PC-3 (cell line): ENCODE measurements at regions not wholly inside any gene's neighbourhood (a gene's known extent, or its start where the extent isn't known, plus 50 kb on each side); places are given as distances from the start of the nearest gene placed in this dataset.
"Not testable (repeated sequence)": the region's sequence is repeated elsewhere in the genome, so short reads cannot be mapped to it uniquely, and the experiment has no call there.

Source experiments
- ATAC-seq: fragments of 200-7000 bp; cut with Tn5 transposase; 2 replicates; pipeline ENCODE4 v1.9.1; 2020; ENCODE audit warnings: mild to moderate bottlenecking, moderate library complexity
- BruUV-seq: library from RNA; stranded (reverse); fragments of 400-500 nt; replicated peaks from 2 replicates; lab custom pipeline; 2021; lab: Mats Ljungman, UMichigan
- CTCF ChIA-PET: fragments of 300-600 bp; sonication (Branson Sonifier 250); formaldehyde crosslinking; loops from one replicate; lab custom pipeline; 2022; ENCODE audit warnings: antibody characterized with exemption; lab: Charles Lee
- POLR2A ChIA-PET: fragments of 300-600 bp; sonication (Branson Sonifier 250); formaldehyde crosslinking; loops from one replicate; lab custom pipeline; 2022; ENCODE audit warnings: antibody characterized with exemption; ENCODE audit not compliant: unreplicated experiment; lab: Charles Lee
- DNase-seq: peaks from one replicate; pipeline ENCODE4 v3.0.0-alpha.2; 2015
- H2AFZ ChIP-seq: fragments of 300-600 bp; sonication (generic); 2 replicates; pipeline ENCODE4 v1.6.0; 2016; ENCODE audit warnings: antibody characterized with exemption, low read length
- H3F3A ChIP-seq: fragments of 300-600 bp; sonication (generic); one replicate; pipeline ENCODE4 v1.6.0; 2017; ENCODE audit warnings: antibody characterized with exemption, low read length, control low read depth, mild to moderate bottlenecking; ENCODE audit not compliant: unreplicated experiment
- H3K27ac ChIP-seq: fragments of 300-600 bp; sonication (generic); 2 replicates; pipeline ENCODE4 v1.5.1; 2016; ENCODE audit warnings: mild to moderate bottlenecking, low read length
- H3K27me3 ChIP-seq: fragments of 300-600 bp; sonication (generic); 2 replicates; pipeline ENCODE4 v1.6.1; 2016; ENCODE audit warnings: low read length, mixed read lengths
- H3K36me3 ChIP-seq: fragments of 300-600 bp; sonication (generic); 2 replicates; pipeline ENCODE4 v1.6.1; 2016; ENCODE audit warnings: low read depth, mixed run types, low read length, mixed read lengths
- H3K4me1 ChIP-seq: fragments of 300-600 bp; sonication (generic); 2 replicates; pipeline ENCODE4 v1.5.1; 2016; ENCODE audit warnings: low read length; ENCODE audit not compliant: insufficient read depth
- H3K4me2 ChIP-seq: fragments of 300-600 bp; sonication (generic); 2 replicates; pipeline ENCODE4 v1.6.0; 2016; ENCODE audit warnings: low read length
- H3K4me3 ChIP-seq: fragments of 300-600 bp; sonication (generic); 2 replicates; pipeline ENCODE4 v1.5.1; 2016; ENCODE audit warnings: mild to moderate bottlenecking, low read length, mixed read lengths
- H3K79me2 ChIP-seq: fragments of 300-600 bp; sonication (generic); 2 replicates; pipeline ENCODE4 v1.6.1; 2017; ENCODE audit warnings: low read length, mixed read lengths
- H3K9ac ChIP-seq: fragments of 300-600 bp; sonication (generic); 2 replicates; pipeline ENCODE4 v1.6.0; 2016; ENCODE audit warnings: mild to moderate bottlenecking, low read length
- H3K9me2 ChIP-seq: fragments of 300-600 bp; sonication (generic); replicated peaks from 2 replicates; pipeline ENCODE4 v1.6.1; 2016; ENCODE audit warnings: mixed run types, low read length, mixed read lengths
- H3K9me3 ChIP-seq: fragments of 300-600 bp; sonication (generic); 2 replicates; pipeline ENCODE4 v1.6.1; 2016; ENCODE audit warnings: low read length, mixed read lengths
- H4K20me1 ChIP-seq: fragments of 300-600 bp; sonication (generic); 2 replicates; pipeline ENCODE4 v1.6.1; 2016; ENCODE audit warnings: low read length, mixed read lengths
- EZH2 ChIP-seq: fragments of 300-600 bp; sonication (generic); IDR thresholded peaks from one replicate; pipeline ENCODE4 v1.6.1; 2017; ENCODE audit warnings: antibody characterized with exemption, mild to moderate bottlenecking, low read length; ENCODE audit not compliant: unreplicated experiment
- EZH2phosphoT487 ChIP-seq: fragments of 300-600 bp; sonication (generic); IDR thresholded peaks from 2 replicates; pipeline ENCODE4 v1.6.1; 2018; ENCODE audit warnings: mild to moderate bottlenecking, antibody characterized with exemption, low read length, borderline replicate concordance
- intact Hi-C: fragments of 100-400 bp; cut with micrococcal nuclease; formaldehyde crosslinking; loops from 2 replicates; pipeline ENCODE4 v1.9.0; 2023
- TF ChIP-seq, protein P1 (sequence below): fragments of 300-600 bp; sonication (generic); conservative IDR thresholded peaks from 2 replicates; pipeline ENCODE4 v1.5.1; 2017; ENCODE audit warnings: antibody characterized with exemption, low read depth, mild to moderate bottlenecking, low read length

DNA sequence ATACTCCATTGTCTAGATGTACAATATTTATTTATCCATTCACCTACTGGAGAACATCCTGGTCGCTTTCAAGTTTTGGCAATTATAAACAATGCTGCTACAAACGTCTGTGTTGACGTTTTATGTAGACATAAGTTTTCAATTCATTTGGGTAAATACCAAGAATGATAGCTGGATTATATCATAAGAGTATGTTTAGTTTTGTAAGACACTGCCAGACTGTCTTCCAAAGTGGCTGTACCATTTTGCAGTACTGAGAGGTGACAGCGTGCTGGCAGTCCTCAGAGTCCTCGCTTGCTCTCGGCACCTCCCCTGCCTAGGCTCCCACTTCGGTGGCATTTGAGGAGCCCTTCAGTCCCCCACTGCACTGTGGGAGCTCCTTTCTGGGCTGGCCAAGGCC, 253.3 kb upstream of the INTU start:
- no peak overlapping the region for H3K4me2 ChIP-seq
- no peaks in the 10 kb centered on the region for H3K9me3 ChIP-seq
- no peaks in the 10 kb centered on the region for H3K79me2 ChIP-seq
- TF ChIP-seq, protein P1, sequence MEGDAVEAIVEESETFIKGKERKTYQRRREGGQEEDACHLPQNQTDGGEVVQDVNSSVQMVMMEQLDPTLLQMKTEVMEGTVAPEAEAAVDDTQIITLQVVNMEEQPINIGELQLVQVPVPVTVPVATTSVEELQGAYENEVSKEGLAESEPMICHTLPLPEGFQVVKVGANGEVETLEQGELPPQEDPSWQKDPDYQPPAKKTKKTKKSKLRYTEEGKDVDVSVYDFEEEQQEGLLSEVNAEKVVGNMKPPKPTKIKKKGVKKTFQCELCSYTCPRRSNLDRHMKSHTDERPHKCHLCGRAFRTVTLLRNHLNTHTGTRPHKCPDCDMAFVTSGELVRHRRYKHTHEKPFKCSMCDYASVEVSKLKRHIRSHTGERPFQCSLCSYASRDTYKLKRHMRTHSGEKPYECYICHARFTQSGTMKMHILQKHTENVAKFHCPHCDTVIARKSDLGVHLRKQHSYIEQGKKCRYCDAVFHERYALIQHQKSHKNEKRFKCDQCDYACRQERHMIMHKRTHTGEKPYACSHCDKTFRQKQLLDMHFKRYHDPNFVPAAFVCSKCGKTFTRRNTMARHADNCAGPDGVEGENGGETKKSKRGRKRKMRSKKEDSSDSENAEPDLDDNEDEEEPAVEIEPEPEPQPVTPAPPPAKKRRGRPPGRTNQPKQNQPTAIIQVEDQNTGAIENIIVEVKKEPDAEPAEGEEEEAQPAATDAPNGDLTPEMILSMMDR: no peak
- TF ChIP-seq EZH2: no peak
- TF ChIP-seq EZH2phosphoT487: no peak
- H3K4me1 ChIP-seq: no peaks in the 10 kb centered on the region
- no peak for DNase-seq
- no peak overlapping the region for H3K4me3 ChIP-seq
- H3K27ac ChIP-seq: no peak overlapping the region
- ATAC-seq: no peak
- no peaks in the 10 kb centered on the region for H4K20me1 ChIP-seq
- H3K9me2 ChIP-seq: no peaks in the 10 kb centered on the region
- intact Hi-C loops: no loop called here
- no peaks in the 10 kb centered on the region for H3K27me3 ChIP-seq
- H3F3A ChIP-seq: no peaks in the 10 kb centered on the region
- H3K36me3 ChIP-seq: no peaks in the 10 kb centered on the region
- BruUV-seq: no TSS peak
- ChIA-PET CTCF (no interaction called here), POLR2A (no interaction called here)
- no peak overlapping the region for H3K9ac ChIP-seq
- no peak overlapping the region for H2AFZ ChIP-seq

- H3K4me2 ChIP-seq, H3K4me3 ChIP-seq, H3K9me3 ChIP-seq, H3K9me2 ChIP-seq, H3K36me3 ChIP-seq, ATAC-seq, H3K79me2 ChIP-seq, H3K27ac ChIP-seq, DNase-seq, H3K4me1 ChIP-seq, BruUV-seq, H2AFZ ChIP-seq, CTCF ChIA-PET, H3K9ac ChIP-seq, H3F3A ChIP-seq, POLR2A ChIA-PET, H3K27me3 ChIP-seq, H4K20me1 ChIP-seq, intact Hi-C loops: not testable (repeated sequence)
These were observed 252.8 kb upstream of the INTU start for GRCh38 chr4:127379948-127380347.

DNA sequence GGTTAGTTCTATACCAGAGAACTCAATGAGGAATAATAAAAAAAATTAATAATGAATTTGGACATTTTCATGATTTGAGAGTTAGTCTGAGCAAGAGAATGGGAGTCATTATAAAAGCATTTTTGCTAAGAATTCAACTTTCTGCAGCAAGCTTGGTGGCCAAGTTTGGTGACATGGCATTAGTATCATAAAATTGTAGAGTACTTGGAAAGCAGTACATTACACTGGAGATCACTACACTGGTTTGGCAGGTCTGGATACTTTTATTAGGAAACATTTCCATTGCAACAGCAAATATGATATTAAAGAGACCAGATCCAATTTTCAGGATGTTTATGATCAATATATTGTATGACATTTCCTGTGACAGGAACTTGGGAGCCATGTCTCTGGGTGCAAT, 249.1 kb upstream of the INTU start:
- H3F3A ChIP-seq: no peaks in the 10 kb centered on the region
- no peaks in the 10 kb centered on the region for H3K9me2 ChIP-seq
- TF ChIP-seq, protein P1: no peak
- no peak for TF ChIP-seq EZH2
- no peak for TF ChIP-seq EZH2phosphoT487
- ChIA-PET POLR2A (no interaction called here), CTCF (no interaction called here)
- no TSS peak for BruUV-seq
- ATAC-seq: no peak
- intact Hi-C loops: no loop called here
- DNase-seq: no peak
- no peaks in the 10 kb centered on the region for H3K27me3 ChIP-seq
- H3K4me3 ChIP-seq: no peak overlapping the region
- no peak overlapping the region for H3K9ac ChIP-seq
- no peak overlapping the region for H3K4me2 ChIP-seq
- H2AFZ ChIP-seq: no peak overlapping the region
- H3K79me2 ChIP-seq: no peaks in the 10 kb centered on the region
- H3K36me3 ChIP-seq: no peaks in the 10 kb centered on the region
- H3K9me3 ChIP-seq: no peaks in the 10 kb centered on the region
- H3K4me1 ChIP-seq: no peaks in the 10 kb centered on the region
- H4K20me1 ChIP-seq: no peaks in the 10 kb centered on the region
- H3K27ac ChIP-seq: no peak overlapping the region
